Esophagus squamous epithelium (tissue), 5 donors: ENCODE measurements at regions not wholly inside any gene's neighbourhood (a gene's known extent, or its start where the extent isn't known, plus 50 kb on each side); places are given as distances from the start of the nearest gene placed in this dataset.

Source experiments
- DNase-seq: peaks from one replicate; lab custom pipeline; 2025; lab: John Stamatoyannopoulos, UW
- H3K27ac ChIP-seq, 4 donors: fragments of 200-600 bp; sonication (generic); one replicate each; pipeline ENCODE4 v1.5.1; 2016 to 2019; ENCODE audit warnings: mild to moderate bottlenecking in 1 of 4
- H3K27me3 ChIP-seq, 4 donors: fragments of 200-600 bp; sonication (generic); 1 replicate in 3 of 4; 2 replicates in 1 of 4; pipeline versions ENCODE4 v1.5.1 to v1.6.0; 2017 to 2021; ENCODE audit warnings: antibody characterized with exemption in 1 of 4
- H3K36me3 ChIP-seq, 3 donors: fragments of 200-600 bp; sonication (generic); one replicate each; pipeline ENCODE4 v1.5.1; 2016 to 2019
- H3K4me1 ChIP-seq, 3 donors: fragments of 200-600 bp; sonication (generic); one replicate each; pipeline ENCODE4 v1.5.1; 2017 to 2019
- H3K4me3 ChIP-seq, 4 donors: fragments of 200-600 bp; sonication (generic); 1 replicate in 3 of 4; 2 replicates in 1 of 4; pipeline ENCODE4 v1.5.1; 2016 to 2019; ENCODE audit warnings: mild to moderate bottlenecking in 2 of 4, moderate library complexity in 1 of 4
- H3K9me3 ChIP-seq, 3 donors: fragments of 200-600 bp; sonication (generic); one replicate each; pipeline ENCODE4 v1.5.1; 2016 to 2019
- CTCF ChIP-seq, 6 experiments: fragments of 450-650 bp in 4 of 6; fragments of 200-600 bp in 2 of 6; sonication (generic) in 2 of 6; IDR thresholded peaks; one replicate each; pipeline ENCODE4 v1.5.1; 2016 to 2019; ENCODE audit warnings: antibody characterized with exemption in 6 of 6, mild to moderate bottlenecking in 4 of 6, moderate library complexity in 4 of 6
- POLR2A ChIP-seq, 4 donors: fragments of 450-650 bp; IDR thresholded peaks; one replicate each; pipeline ENCODE4 v1.6.1; 2017; ENCODE audit warnings: antibody characterized with exemption in 4 of 4, mild to moderate bottlenecking in 4 of 4, moderate library complexity in 3 of 4
- WGBS, 2 donors: methylation state at CpG; one replicate each; pipeline ENCODE4 v1.1.5; 2018; 5-methylcytosine and 5-hydroxymethylcytosine counted together
- intact Hi-C: fragments of 100-400 bp; cut with DNase I; formaldehyde crosslinking; loops from one replicate; pipeline ENCODE4 v1.15.0; 2022
- donor health status: DM: yes; HTN: yes; CAD: no.

GRCh38 chr5:107241841-107242240 is 428.9 kb downstream of the EFNA5 start:
- no peak overlapping the region for H3K4me3 ChIP-seq
- TF ChIP-seq POLR2A (IDR thresholded peaks at IDR 0.05) (no peak), CTCF (IDR thresholded peaks at IDR 0.05) (no peak)
- DNase-seq = no peak
- no peaks in the 10 kb centered on the region for H3K27me3 ChIP-seq
- no peaks in the 10 kb centered on the region for H3K9me3 ChIP-seq
- 33 to 81% methylated on average over 1 of the region's 1 CpG for WGBS, 2 donors
- H3K27ac ChIP-seq = peak overlapping the region in 1 of 4 donors; percentile 37
- no peaks in the 10 kb centered on the region for H3K36me3 ChIP-seq
- H3K4me1 ChIP-seq = peaks cover 0 to 13% (median 0%) of the 10 kb centered on the region in 3 donors
- intact Hi-C loops = no loop called here

GRCh38 chr5:107235167-107235566 is 435.6 kb downstream of the EFNA5 start:
- Histone ChIP-seq H3K4me3 (no peak overlapping the region), H3K4me1 (no peaks in the 10 kb centered on the region), H3K27ac (no peak overlapping the region), H3K9me3 (no peaks in the 10 kb centered on the region), H3K36me3 (no peaks in the 10 kb centered on the region), H3K27me3 (no peaks in the 10 kb centered on the region)
- intact Hi-C loops = no loop called here
- DNase-seq = no peak
- no peak for TF ChIP-seq CTCF (IDR thresholded peaks at IDR 0.05)
- TF ChIP-seq POLR2A (IDR thresholded peaks at IDR 0.05) = no peak
- 92 to 93% methylated on average over 6 of the region's 6 CpGs for WGBS, 2 donors

GRCh38 chr5:107232788-107233187 is 437.9 kb downstream of the EFNA5 start:
- no peak for TF ChIP-seq CTCF (IDR thresholded peaks at IDR 0.05)
- TF ChIP-seq POLR2A (IDR thresholded peaks at IDR 0.05) = no peak
- Histone ChIP-seq H3K4me1 (no peaks in the 10 kb centered on the region), H3K27me3 (no peaks in the 10 kb centered on the region), H3K4me3 (no peak overlapping the region), H3K36me3 (no peaks in the 10 kb centered on the region), H3K9me3 (no peaks in the 10 kb centered on the region), H3K27ac (no peak overlapping the region)
- DNase-seq = no peak
- intact Hi-C loops = no loop called here
- WGBS, 2 donors = 73 to 92% methylated on average over 4 of the region's 4 CpGs

- no peak overlapping the region for H3K4me3 ChIP-seq
- intact Hi-C loops = no loop called here
- no peaks in the 10 kb centered on the region for H3K4me1 ChIP-seq
- no peaks in the 10 kb centered on the region for H3K9me3 ChIP-seq
- no peaks in the 10 kb centered on the region for H3K27me3 ChIP-seq
- H3K36me3 ChIP-seq = no peaks in the 10 kb centered on the region
- DNase-seq = no peak
- TF ChIP-seq POLR2A (IDR thresholded peaks at IDR 0.05) = no peak
- no peak for TF ChIP-seq CTCF (IDR thresholded peaks at IDR 0.05)
- WGBS, 2 donors = 69 to 95% methylated on average over 1 of the region's 1 CpG
- H3K27ac ChIP-seq = no peak overlapping the region
Observed at GRCh38 chr5:107232293-107232692, 438.4 kb downstream of the EFNA5 start.

- no peak overlapping the region for H3K4me3 ChIP-seq
- H3K27me3 ChIP-seq = no peaks in the 10 kb centered on the region
- no peaks in the 10 kb centered on the region for H3K9me3 ChIP-seq
- no peaks in the 10 kb centered on the region for H3K4me1 ChIP-seq
- DNase-seq = no peak
- intact Hi-C loops = no loop called here
- TF ChIP-seq CTCF (IDR thresholded peaks at IDR 0.05) (no peak), POLR2A (IDR thresholded peaks at IDR 0.05) (no peak)
- H3K36me3 ChIP-seq = no peaks in the 10 kb centered on the region
- no peak overlapping the region for H3K27ac ChIP-seq
- WGBS, 2 donors = 63 to 74% methylated on average over 1 of the region's 1 CpG
Observed at GRCh38 chr5:107231191-107231590, 439.5 kb downstream of the EFNA5 start.
